Cardiac muscle cell (in vitro differentiated cells and primary cell): ENCODE measurements at regions not wholly inside any gene's neighbourhood (a gene's known extent, or its start where the extent isn't known, plus 50 kb on each side); places are given as distances from the start of the nearest gene placed in this dataset.

Source experiments
- DNase-seq, 2 donors: peaks; one replicate each; pipeline versions ENCODE4 v3.0.0 to v3.0.0-alpha.2; 2010 to 2017; ENCODE audit warnings: low read depth in 1 of 2, low spot score in 1 of 2
- H3K27ac ChIP-seq: fragments of 200-600 bp; sonication (generic); 2 replicates; pipeline ENCODE4 v1.5.1; 2016
- H3K27me3 ChIP-seq: fragments of 200-600 bp; sonication (generic); 2 replicates; pipeline ENCODE4 v1.6.0; 2016; ENCODE audit warnings: control low read depth
- H3K36me3 ChIP-seq: fragments of 200-600 bp; sonication (generic); 2 replicates; pipeline ENCODE4 v1.5.1; 2016; ENCODE audit warnings: control low read depth
- H3K4me1 ChIP-seq: fragments of 200-600 bp; sonication (generic); 2 replicates; pipeline ENCODE4 v1.8.1; 2017; ENCODE audit warnings: low read depth, mild to moderate bottlenecking, mixed run types
- H3K4me3 ChIP-seq: fragments of 200-600 bp; sonication (generic); 2 replicates; pipeline ENCODE4 v1.5.1; 2016; ENCODE audit warnings: mild to moderate bottlenecking
- H3K9me3 ChIP-seq: fragments of 200-600 bp; sonication (generic); 2 replicates; pipeline ENCODE4 v1.5.1; 2017; ENCODE audit warnings: low read depth, mild to moderate bottlenecking, control low read depth
- TF ChIP-seq, protein P1 (sequence below): IDR thresholded peaks from 2 replicates; pipeline ENCODE4 v1.5.1; 2012; ENCODE audit warnings: low read depth, mild to moderate bottlenecking, low read length

GRCh38 chr4:117831060-117831683, 203.1 kb upstream of the NDST3 start:
- Histone ChIP-seq H3K36me3 (no peaks in the 10 kb centered on the region), H3K27me3 (no peaks in the 10 kb centered on the region), H3K4me3 (no peak overlapping the region), H3K9me3 (no peaks in the 10 kb centered on the region), H3K27ac (no peak overlapping the region), H3K4me1 (no peaks in the 10 kb centered on the region)
- DNase-seq = no peak
- TF ChIP-seq, protein P1, sequence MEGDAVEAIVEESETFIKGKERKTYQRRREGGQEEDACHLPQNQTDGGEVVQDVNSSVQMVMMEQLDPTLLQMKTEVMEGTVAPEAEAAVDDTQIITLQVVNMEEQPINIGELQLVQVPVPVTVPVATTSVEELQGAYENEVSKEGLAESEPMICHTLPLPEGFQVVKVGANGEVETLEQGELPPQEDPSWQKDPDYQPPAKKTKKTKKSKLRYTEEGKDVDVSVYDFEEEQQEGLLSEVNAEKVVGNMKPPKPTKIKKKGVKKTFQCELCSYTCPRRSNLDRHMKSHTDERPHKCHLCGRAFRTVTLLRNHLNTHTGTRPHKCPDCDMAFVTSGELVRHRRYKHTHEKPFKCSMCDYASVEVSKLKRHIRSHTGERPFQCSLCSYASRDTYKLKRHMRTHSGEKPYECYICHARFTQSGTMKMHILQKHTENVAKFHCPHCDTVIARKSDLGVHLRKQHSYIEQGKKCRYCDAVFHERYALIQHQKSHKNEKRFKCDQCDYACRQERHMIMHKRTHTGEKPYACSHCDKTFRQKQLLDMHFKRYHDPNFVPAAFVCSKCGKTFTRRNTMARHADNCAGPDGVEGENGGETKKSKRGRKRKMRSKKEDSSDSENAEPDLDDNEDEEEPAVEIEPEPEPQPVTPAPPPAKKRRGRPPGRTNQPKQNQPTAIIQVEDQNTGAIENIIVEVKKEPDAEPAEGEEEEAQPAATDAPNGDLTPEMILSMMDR = no peak

- no peaks in the 10 kb centered on the region for H3K27me3 ChIP-seq
- no peak overlapping the region for H3K27ac ChIP-seq
- DNase-seq = no peak
- no peaks in the 10 kb centered on the region for H3K36me3 ChIP-seq
- H3K4me3 ChIP-seq = no peak overlapping the region
- no peaks in the 10 kb centered on the region for H3K9me3 ChIP-seq
- no peaks in the 10 kb centered on the region for H3K4me1 ChIP-seq
- TF ChIP-seq, protein P1 = no peak
Observed at GRCh38 chr4:117835566-117835965, 198.7 kb upstream of the NDST3 start.

GRCh38 chr4:117844594-117844993, 189.7 kb upstream of the NDST3 start:
- Histone ChIP-seq H3K9me3 (no peaks in the 10 kb centered on the region), H3K27ac (no peak overlapping the region), H3K4me3 (no peak overlapping the region), H3K4me1 (no peaks in the 10 kb centered on the region), H3K36me3 (no peaks in the 10 kb centered on the region), H3K27me3 (no peaks in the 10 kb centered on the region)
- TF ChIP-seq, protein P1 = no peak
- DNase-seq = no peak

DNA sequence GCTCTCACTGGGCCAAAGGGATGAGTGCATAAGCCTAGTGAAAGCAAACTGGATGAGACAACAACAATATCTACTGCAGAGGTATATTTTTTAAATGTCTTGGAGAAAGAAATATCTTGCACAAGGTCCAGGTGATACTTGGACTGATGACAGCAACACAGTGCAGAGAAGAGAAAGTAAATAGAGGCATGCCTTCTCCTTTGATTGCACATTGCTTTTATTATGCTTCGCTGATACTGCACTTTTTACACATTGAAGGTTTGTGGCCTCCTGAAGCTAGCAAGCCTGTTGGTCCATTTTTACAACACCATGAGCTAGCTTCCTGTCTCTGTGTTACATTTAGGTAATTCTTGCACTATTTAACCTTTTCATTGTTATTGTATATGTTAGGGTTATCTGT, 189.0 kb upstream of the NDST3 start:
- no peaks in the 10 kb centered on the region for H3K9me3 ChIP-seq
- no peak overlapping the region for H3K4me3 ChIP-seq
- DNase-seq = no peak
- no peaks in the 10 kb centered on the region for H3K4me1 ChIP-seq
- H3K36me3 ChIP-seq = no peaks in the 10 kb centered on the region
- TF ChIP-seq, protein P1 = no peak
- H3K27ac ChIP-seq = no peak overlapping the region
- H3K27me3 ChIP-seq = no peaks in the 10 kb centered on the region

GRCh38 chr4:117847849-117848248, 186.4 kb upstream of the NDST3 start:
- Histone ChIP-seq H3K9me3 (no peaks in the 10 kb centered on the region), H3K27me3 (no peaks in the 10 kb centered on the region), H3K4me3 (no peak overlapping the region), H3K4me1 (no peaks in the 10 kb centered on the region), H3K36me3 (no peaks in the 10 kb centered on the region), H3K27ac (no peak overlapping the region)
- TF ChIP-seq, protein P1 = no peak
- DNase-seq = no peak
